GM18858 (cell line): ENCODE measurements at regions not wholly inside any gene's neighbourhood (a gene's known extent, or its start where the extent isn't known, plus 50 kb on each side); places are given as distances from the start of the nearest gene placed in this dataset.

ENCODE experiments used
- ATAC-seq: cut with Tn5 transposase; IDR thresholded peaks from one replicate; pipeline ENCODE4 v1.9.1; 2021; ENCODE audit not compliant: unreplicated experiment

- ATAC-seq, result no peak
Observed at GRCh38 chr11:95494856-95495255, 263.9 kb upstream of the SESN3 start.

DNA sequence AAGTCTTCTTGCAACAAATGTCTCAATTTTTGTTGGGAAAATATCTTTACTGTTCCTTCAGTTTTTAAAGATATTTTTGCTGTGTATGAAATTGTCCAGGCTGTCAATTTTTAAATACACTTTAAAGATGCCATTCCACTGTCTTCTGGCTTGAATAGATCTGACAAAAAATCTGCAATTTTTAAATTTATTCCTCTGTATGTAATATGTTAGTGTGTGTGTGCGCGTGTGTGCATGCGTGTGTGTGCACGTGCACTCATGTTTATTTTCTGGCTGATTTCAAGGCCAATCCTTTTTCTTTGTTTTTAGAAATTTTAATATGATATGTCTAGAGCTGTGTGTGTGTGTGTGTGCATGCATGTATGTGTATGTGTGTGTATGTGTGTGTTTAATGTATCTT, 263.2 kb upstream of the SESN3 start:
- ATAC-seq, result no peak

GRCh38 chr11:95490625-95491024, 259.6 kb upstream of the SESN3 start:
- ATAC-seq, result no peak

DNA sequence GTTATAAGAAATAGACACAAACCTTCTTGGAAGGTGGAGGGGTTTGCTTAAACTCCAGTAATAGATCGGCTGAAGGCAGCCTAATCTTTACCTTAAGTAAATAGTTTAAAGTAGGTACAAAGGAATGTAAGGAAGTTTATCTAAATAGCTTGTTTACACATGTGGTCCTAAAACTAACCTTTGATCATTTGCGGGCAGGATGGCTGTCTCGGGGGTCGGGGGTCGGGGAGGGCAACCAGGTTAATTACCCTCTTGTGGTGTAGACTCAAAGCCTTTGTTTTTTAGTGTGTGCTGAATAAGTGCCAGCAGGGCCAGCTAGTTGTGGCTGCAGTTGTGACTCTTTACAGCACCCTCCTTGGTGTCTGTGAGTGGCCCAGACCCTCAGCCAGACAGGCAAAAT, 256.9 kb upstream of the SESN3 start:
- ATAC-seq, result no peak

- peak; percentile 100 for ATAC-seq
Observed at GRCh38 chr11:95487391-95487790, 256.4 kb upstream of the SESN3 start.

DNA sequence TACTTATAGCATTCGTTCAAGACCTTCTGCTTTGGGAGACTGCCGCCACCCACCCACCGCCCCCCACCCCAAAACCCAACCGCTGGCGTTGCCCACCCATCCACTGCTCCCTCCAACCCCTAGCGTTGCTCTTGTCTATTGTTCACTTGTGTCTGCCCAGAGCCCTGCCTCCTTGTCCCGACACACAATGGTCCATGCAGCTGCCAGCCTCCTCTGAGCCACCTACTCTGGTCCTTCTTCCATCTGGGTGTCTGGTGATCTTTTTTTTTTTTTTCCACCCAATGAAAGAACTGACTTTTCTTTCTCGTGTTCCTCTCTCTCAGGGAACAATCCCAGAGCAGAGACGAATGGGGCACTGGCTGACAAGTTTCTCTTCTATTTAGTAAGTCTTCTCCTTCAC, 256.0 kb upstream of the SESN3 start:
- no peak for ATAC-seq

GRCh38 chr11:95486466-95486865, 255.5 kb upstream of the SESN3 start:
- ATAC-seq, result no peak

GRCh38 chr11:95485115-95485900, 254.3 kb upstream of the SESN3 start:
- no peak for ATAC-seq

DNA sequence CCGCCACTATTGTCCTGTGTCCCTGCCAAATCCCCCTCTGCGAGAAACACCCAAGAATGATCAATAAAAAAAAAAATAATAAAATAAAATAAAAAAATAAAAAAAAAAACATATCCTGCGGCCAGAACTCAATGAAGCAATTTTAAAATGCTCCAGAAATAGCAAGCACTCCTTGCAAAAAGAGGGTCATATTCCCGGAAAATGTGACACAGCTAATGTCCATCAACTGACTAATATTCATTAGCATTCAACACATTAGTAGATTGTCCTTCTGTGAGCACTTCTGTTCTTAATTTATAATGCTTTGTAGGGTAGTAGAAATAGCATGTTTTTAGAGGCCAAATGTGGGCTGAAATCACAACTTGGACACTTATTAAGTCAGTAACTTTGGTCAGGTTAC, 252.3 kb upstream of the SESN3 start:
- ATAC-seq, result no peak

DNA sequence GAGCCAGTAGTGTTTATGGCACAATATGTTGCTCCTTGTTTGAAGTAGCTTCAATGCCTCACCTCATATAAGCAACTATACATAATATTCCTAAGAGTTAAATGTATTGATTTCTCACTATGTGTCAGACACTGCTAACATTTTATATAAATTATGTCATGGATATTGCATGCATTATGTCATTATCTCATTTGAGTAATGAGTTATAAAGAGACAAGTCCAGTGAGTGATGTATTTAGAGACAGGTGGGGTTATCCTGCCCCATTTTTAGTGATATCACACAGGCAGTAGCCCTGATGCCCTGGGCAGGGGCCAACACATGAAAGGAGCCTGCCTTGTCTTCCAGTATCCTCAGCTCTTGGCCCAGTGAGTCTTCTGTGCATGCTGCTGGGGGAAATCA, 247.0 kb upstream of the SESN3 start:
- ATAC-seq, result no peak

DNA sequence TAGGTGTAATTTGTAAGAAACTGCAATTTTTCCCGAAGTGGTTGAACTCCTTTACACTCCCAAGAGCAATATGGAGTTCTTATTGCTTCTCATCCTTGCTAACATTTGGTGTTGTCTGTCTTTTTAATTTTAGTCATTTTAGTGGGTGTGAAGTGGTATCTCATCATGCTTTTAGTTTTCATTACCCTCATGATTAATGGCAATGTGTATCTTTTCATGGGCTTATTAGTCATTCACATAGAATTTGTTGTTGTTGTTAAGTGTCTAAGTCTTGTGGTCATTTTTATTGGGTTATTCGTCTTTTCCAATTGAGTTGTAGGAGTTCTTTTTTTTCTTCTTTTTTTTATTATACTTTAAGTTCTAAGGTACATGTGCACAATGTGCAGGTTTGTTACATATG, 238.3 kb upstream of the SESN3 start:
- ATAC-seq, result no peak

GRCh38 chr11:95466416-95466815, 235.4 kb upstream of the SESN3 start:
- no peak for ATAC-seq

GRCh38 chr11:95465887-95466286, 234.9 kb upstream of the SESN3 start:
- no peak for ATAC-seq

DNA sequence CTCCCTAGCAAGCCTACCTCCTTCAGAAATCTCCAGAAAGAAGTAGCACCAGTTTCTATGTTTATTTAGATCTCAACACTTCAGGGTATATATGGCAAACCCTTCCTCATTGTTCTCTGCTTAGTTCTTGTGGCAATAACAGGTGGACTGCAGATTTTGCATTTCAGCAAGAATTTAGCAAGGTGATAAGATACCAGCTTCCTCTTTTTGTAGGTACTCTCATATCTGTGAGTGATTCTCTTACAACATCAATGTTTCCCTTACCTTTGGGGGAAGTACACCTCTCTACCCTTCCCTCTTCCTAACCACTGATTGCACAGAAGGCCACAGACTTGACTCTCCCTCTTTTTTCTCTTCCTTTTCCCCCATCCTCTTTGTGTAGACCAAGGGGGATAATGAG, 230.9 kb upstream of the SESN3 start:
- ATAC-seq, result no peak

DNA sequence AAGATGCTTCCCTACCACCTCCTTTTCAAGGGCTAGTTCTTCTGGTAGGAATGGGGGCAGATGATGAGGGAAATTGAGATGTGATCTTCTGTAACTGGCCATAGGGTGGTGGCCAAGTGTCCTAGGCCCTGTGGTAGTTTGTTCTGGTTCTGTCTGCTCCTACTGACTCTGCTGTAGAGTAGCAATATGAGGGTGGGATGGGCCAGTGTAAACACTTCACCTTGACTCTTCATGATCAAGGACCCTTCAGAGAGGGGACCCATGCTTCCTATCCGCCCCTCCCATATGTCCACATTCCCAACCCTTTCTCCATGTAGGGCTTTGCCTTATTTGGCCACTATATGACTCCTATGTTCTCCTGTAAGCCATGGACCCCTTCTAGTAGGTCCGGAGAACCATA, 230.3 kb upstream of the SESN3 start:
- no peak for ATAC-seq

GRCh38 chr11:95459291-95460042, 228.5 kb upstream of the SESN3 start:
- ATAC-seq, result no peak

- no peak for ATAC-seq
Observed at GRCh38 chr11:95456714-95457491, 225.9 kb upstream of the SESN3 start.

- ATAC-seq, result peak; percentile 62
Observed at GRCh38 chr11:95455228-95455970, 224.4 kb upstream of the SESN3 start.

- ATAC-seq, result no peak
Observed at GRCh38 chr11:95453616-95454171, 222.7 kb upstream of the SESN3 start.

DNA sequence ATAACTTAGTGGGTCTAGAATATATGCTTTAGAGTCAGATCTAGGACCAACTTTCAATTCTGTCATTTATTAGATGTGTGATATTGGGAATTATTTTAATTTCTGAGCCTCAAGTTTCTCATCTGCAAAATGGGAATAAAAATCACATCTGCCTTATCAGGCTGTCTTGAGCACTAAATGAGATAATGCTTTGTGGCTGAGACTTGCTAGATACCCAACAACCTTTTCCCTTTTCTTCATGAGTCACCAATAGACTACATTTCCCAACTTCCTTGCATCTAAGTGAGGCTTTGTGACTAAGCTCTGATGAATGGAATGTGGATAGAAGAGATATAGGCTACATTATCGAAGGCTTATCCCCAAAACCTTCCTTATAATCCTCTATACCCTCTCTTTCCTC, 220.7 kb upstream of the SESN3 start:
- no peak for ATAC-seq

DNA sequence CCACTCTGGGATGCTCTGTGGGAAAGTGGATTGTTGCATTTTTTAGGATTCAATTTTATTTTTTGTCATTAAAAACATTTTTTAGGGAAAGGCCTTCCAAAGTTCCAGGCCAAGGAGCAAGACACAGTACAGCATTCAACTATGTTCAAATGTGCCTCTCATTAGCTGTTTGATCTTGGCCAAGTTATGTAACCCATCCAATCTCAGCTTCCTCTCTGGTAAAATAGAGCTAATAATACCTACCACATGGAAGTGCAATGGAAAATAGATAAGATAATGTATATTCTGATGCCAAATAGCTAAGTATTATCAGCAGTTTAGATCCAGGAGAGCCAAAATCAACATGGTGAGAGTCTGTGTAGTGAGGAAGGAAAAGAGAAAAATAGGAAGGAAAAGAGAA, 220.3 kb upstream of the SESN3 start:
- no peak for ATAC-seq
